GM19372 (cell line): ENCODE measurements at regions not wholly inside any gene's neighbourhood (a gene's known extent, or its start where the extent isn't known, plus 50 kb on each side); places are given as distances from the start of the nearest gene placed in this dataset.

Source experiments
- ATAC-seq: cut with Tn5 transposase; IDR thresholded peaks from one replicate; pipeline ENCODE4 v1.9.1; 2021; ENCODE audit warnings: mild to moderate bottlenecking, low read depth, moderate library complexity; ENCODE audit not compliant: unreplicated experiment

DNA sequence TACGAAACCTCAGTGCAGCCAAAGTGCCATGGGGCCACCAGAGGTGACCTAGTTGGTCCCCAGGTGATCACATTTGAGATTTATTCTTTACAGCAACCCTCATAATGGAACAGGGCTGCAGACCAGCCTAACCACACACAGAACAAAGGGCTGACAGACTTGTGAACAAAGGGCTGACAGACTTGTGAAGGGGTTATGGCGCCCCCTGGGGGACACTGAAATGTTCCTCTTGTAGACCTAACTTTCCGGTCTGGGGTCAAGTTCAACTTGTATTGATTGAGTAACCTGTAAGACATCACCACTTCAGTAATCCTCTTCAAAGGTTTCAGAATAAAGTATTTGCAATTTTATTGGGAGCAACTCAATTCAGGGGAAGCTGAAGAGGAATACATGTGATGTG is 175.9 kb upstream of the RPS6KA3 start:
- ATAC-seq = peak; percentile 68

GRCh38 chrX:20441123-20441522 is 174.4 kb upstream of the RPS6KA3 start:
- ATAC-seq = no peak

GRCh38 chrX:20438871-20439526 is 172.3 kb upstream of the RPS6KA3 start:
- ATAC-seq = no peak

DNA sequence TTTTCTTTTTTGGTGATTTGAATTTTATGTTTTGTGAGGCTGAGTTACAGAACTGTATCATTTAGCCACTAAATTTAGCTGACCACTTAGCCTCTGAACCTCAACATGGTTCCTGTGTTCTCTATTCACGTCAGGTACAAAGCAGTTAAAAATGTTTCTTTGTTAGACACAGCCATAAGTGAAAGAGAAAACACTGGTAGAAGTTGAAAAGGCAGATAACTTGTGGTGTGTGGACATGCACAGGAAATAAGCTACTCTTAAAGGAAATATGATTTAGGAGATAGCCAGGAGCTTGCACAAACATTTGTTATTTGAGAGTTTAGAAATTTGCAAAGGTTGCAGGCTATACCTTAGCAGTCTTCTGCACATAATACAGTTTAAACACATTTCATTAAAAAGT is 171.0 kb upstream of the RPS6KA3 start:
- no peak for ATAC-seq

DNA sequence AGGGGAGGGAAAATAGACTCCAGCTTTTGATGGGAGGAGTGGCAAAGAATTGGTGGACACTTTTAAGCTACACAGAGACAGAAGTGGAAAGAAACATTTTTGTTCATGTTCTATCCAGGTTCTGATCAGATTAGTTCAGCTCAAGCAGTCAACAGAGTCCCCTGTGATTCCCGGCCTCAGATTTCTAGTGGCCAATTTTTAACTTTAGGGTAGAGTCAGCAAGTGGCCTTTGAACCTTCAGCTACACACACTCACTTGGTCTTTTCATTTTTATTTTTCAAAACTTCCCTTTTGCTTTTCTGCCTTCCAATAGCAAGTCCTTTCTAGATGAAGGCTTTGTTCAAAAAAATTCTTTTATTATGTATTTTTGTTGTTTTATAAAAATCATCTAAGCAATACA is 169.2 kb upstream of the RPS6KA3 start:
- no peak for ATAC-seq

DNA sequence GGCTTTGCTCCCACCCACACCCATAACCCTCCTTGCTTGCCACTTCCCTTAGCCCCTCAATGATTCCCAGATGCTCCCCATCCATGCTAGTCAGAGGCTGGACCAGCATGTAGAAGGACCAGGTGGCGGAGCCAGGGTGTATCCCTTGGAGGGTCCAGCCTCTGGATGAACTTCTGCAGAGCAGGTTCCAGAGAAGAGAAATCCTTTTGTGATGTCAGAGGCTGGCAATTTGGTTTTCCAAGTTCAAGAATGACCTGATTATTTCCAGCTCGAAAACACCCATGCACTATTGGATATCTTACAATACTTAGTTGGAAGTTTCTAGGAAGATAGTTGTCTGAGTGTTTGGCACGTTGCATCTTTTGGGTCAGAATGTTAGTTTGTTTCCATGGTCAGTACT is 168.3 kb upstream of the RPS6KA3 start:
- ATAC-seq = no peak

DNA sequence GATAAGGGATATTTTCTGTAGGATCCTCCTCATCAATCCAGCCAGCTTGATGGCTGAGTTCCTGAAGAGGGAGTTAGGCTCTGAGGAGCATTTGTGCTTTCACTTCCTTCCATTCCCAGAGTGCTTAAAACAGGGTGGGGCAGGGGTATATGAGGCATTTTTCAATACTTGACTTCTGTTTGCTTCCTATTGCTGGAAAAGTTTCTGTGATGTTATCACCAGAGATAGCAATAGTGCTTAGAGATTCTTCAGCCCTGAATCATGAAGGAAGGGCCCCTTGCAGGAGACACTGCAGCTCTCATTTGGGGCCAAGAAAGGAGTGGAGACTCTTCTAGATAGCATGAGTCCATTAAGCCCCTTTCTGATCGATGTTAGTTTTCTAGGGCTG is 166.7 kb upstream of the RPS6KA3 start:
- ATAC-seq = no peak

DNA sequence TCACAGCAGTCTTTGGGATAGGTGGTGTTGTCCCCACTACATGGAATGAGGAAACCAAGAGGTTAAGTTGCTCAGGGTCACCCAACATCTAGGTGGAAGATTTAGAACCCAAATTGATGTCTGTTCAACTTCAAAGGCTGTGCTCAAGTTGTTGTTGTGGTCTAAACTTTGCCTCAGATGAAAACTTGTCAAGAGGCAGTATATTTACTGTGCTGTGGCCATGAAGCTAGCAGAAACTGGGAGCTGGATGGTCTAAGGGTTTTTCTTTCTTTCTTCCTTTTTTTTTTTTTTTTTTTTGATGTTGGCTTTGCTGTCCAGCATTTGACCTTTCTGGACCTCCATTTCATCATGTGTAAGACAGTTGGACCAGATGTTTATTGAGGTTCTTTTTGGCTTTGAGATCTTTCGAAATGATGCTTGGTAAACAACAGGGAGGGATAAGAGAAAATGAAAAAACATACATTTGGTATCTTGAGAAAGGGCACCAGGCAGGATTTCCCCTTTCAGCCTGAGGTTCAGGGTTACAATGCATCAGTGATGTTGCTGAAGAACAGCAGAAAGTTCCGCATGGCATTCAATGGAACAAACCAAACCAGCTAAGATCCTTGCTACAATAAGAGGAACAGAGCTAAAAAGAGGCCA is 166.2 kb upstream of the RPS6KA3 start:
- no peak for ATAC-seq

- no peak for ATAC-seq
These were observed 165.3 kb upstream of the RPS6KA3 start for GRCh38 chrX:20432048-20432447.

- ATAC-seq = no peak
These were observed 164.8 kb upstream of the RPS6KA3 start for GRCh38 chrX:20431486-20431885.

DNA sequence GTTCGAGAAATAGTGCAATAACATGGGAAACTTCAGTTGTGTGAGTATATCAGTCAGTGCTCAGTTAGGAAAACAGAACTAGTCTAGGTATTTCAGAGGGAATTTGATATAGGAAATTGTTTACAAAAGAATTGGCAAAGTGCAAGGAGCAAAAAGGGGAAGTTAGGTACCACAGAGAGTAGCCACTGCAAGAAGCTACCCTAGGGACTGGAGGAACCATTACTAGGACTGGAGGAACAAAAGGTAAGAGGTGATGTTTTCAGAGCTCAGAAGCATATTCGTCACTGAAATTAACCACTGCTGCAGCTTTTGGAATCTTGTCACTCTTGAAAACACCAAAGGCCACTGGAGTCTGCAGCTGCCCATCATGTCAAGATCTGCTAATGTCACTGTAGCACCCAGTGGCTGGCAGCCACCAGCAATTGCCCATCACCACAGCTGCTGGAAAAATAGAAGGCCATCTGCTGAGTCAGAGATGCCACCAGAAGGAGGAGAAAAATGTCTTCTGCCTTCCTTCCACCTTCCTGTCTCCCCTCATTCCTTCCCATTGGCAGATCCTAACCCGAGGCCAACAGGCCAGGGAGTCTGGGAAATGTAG is 160.6 kb upstream of the RPS6KA3 start:
- no peak for ATAC-seq

GRCh38 chrX:20421697-20422096 is 155.0 kb upstream of the RPS6KA3 start:
- no peak for ATAC-seq

- no peak for ATAC-seq
These were observed 154.6 kb upstream of the RPS6KA3 start for GRCh38 chrX:20421275-20421674.

DNA sequence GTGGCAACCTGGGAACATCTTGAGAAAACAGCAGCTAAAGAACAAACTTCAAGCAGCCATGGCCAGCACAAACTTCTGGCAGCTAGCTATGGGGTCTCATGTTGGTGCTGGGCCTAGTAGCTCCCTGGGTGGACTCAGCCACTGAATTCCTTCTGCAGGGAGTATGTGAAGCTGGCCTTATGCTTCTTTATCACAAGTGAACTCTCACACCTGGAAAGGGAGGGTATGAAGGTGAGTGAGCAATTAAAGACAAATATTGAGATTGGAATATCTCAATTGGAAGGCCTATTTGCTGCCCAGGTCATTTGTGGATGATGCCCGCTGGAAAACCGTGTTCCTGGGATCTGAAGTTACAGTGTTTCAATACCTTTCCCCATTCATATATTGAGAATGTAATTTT is 153.3 kb upstream of the RPS6KA3 start:
- no peak for ATAC-seq

GRCh38 chrX:20418379-20419150 is 151.9 kb upstream of the RPS6KA3 start:
- ATAC-seq = no peak

DNA sequence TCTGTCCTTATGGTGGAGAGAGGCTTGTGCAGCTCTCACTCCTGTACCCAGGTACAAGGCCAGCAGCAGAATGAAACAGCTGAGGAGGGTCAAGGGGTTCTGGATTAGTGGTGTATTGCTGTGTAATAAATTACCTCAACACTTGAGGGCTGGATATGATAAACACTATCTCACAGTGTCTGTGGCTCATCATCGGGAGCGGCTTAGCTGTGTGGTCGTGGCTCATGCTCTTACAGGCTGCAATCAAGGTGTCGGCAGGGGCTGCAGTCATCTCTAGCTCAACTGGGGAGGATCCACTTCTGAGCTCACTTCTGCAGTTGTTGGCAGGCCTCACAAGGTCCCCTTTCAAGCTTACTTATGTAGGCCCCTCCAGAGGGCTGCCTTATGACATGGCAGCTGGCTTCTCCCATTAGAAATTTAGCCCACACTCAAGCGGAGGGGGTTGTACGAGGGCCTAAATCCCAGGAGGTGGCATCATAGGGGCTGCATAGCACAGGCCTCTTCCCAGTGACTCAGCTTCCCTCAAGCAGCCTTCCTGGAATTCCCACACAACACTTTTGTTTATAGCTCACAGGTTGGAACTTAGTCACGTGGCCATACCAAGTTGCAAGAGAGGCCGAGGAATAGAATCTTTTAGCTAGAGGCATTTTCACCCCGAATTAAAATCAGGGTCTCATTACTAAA is 148.2 kb upstream of the RPS6KA3 start:
- no peak for ATAC-seq

DNA sequence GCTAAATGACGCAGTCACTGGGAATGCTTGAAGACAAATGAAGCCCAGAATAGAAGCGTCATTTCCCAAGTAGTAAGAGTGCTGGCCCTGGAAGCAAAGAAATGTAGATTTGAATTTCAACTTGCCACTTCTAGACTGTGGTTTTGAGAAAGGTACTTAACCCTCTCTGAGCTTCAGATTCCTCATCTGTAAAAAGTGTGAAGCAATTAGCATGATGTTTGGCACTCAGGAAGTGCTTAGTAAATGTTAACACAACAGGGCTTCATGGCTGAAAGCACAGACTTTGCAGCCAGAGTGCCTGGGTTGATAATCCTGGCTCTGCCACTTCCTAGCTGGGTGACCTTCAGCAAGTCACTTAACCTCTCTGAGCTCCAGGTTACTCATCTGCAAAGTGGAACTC is 147.4 kb upstream of the RPS6KA3 start:
- ATAC-seq = no peak

DNA sequence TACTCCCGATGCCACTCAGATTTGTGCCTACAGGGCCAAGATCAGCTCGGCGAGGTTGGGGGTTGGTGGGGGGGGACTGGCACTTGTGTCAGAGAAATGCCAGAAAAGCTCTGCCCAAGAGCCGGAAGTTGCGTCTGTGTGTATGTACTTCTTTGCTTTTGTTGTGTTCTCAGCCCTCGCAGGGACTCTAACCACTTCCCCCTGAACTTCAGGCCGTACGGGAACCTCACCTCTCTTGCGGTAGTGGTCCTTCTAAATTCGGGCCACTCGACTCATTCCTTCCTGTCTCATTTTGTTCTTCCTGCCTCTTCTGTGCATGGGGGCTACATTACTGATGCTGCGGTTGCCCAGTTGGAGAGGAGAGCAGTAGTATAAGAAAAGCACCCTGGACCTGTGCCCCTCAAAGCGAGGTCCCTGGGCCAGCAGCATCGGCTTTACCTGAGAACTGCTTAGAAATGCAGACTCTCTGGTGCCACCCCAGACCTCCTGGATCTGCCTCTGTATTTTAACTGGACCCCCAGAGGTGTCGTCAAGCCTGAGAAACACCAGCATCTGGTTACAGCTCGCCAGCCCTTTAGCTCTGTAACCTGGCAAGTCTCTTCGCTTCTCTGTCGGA is 146.3 kb upstream of the RPS6KA3 start:
- ATAC-seq = no peak

DNA sequence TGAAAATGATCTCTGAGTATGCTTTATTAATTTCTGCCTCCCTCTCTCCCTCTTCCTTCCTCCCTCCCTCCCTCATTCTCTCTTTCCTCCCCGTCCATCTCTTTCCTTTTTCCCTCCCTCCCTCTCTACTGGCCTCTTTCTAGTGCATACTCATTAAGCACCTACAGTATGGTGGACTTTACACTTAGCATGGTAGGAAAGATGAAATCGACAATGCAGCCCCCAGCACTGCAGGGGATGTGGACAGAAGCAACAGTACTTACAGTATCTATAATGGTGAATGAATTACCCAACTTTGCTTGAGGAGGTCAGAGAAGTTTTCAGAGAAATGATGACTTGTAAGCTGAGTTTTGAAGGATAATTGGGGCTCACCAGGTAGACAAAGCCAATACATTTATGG is 143.8 kb upstream of the RPS6KA3 start:
- no peak for ATAC-seq

GRCh38 chrX:20409991-20410390 is 143.3 kb upstream of the RPS6KA3 start:
- no peak for ATAC-seq
